Activated CD4-positive, alpha-beta T cell treated with anti-CD3 and anti-CD28 coated beads for 36 hours (primary cell): ENCODE measurements at regions not wholly inside any gene's neighbourhood (a gene's known extent, or its start where the extent isn't known, plus 50 kb on each side); places are given as distances from the start of the nearest gene placed in this dataset.

Experiments
- ATAC-seq: fragments of 200-7000 bp; cut with Tn5 transposase; one replicate; pipeline ENCODE4 v1.10.0; 2021; ENCODE audit warnings: mild to moderate bottlenecking, moderate library complexity
- CTCF ChIA-PET: fragments of 350-600 bp; sonication (Branson Sonifier 250); formaldehyde crosslinking; loops from one replicate; lab custom pipeline; 2021; ENCODE audit warnings: antibody characterized with exemption; lab: Charles Lee
- POLR2A ChIA-PET: fragments of 350-600 bp; sonication (Branson Sonifier 250); formaldehyde crosslinking; loops from one replicate; lab custom pipeline; 2021; ENCODE audit warnings: antibody characterized with exemption, inconsistent platforms; lab: Charles Lee
- DNase-seq: peaks from one replicate; pipeline ENCODE4 v3.0.0-alpha.2; 2020
- H3K27ac Mint-ChIP-seq: one replicate; pipeline ENCODE4 v1.8.0; 2021; ENCODE audit warnings: mixed read lengths
- H3K27me3 Mint-ChIP-seq: one replicate; pipeline ENCODE4 v1.8.0; 2021; ENCODE audit warnings: mixed read lengths
- H3K36me3 Mint-ChIP-seq: one replicate; pipeline ENCODE4 v1.8.0; 2021; ENCODE audit warnings: low read depth, mixed read lengths
- H3K4me1 Mint-ChIP-seq: one replicate; pipeline ENCODE4 v1.8.0; 2021; ENCODE audit warnings: mixed read lengths
- H3K4me3 Mint-ChIP-seq: one replicate; pipeline ENCODE4 v1.8.0; 2021; ENCODE audit warnings: mild to moderate bottlenecking, moderate library complexity, mixed read lengths
- H3K9me3 Mint-ChIP-seq: one replicate; pipeline ENCODE4 v1.8.0; 2021; ENCODE audit warnings: low read depth, mixed read lengths
- intact Hi-C, 2 experiments: fragments of 100-400 bp; cut with DNase I in 1 of 2; cut with micrococcal nuclease in 1 of 2; formaldehyde crosslinking; loops; one replicate each; pipeline versions ENCODE4 v1.14.2 to v1.15.1; 2022 to 2024; cut with DNase I, micrococcal nuclease

GRCh38 chr21:26388731-26389231 is 184.3 kb downstream of the CYYR1 start:
- Mint-ChIP-seq H3K27ac (no peak overlapping the region), H3K36me3 (no peaks in the 10 kb centered on the region), H3K4me3 (no peak overlapping the region), H3K27me3 (no peaks in the 10 kb centered on the region), H3K4me1 (peaks cover 6% of the 10 kb centered on the region), H3K9me3 (no peaks in the 10 kb centered on the region)
- ChIA-PET POLR2A (no interaction called here), CTCF (interaction anchor here (0.7 kb wide), 1 partner anchor 10 kb away, joined by 3 read pairs; no protein-coding TSS in a partner anchor)
- ATAC-seq (no peak), DNase-seq (no peak)
- intact Hi-C loops = no loop called here

- H3K27ac Mint-ChIP-seq = no peak overlapping the region
- intact Hi-C loops = no loop called here
- peaks cover 6% of the 10 kb centered on the region for H3K4me1 Mint-ChIP-seq
- CTCF ChIA-PET = no interaction called here
- H3K36me3 Mint-ChIP-seq = no peaks in the 10 kb centered on the region
- H3K27me3 Mint-ChIP-seq = peaks cover 2% of the 10 kb centered on the region
- no peaks in the 10 kb centered on the region for H3K9me3 Mint-ChIP-seq
- POLR2A ChIA-PET = no interaction called here
- ATAC-seq (no peak), DNase-seq (peak; percentile 18)
- H3K4me3 Mint-ChIP-seq = no peak overlapping the region
These were observed 187.4 kb downstream of the CYYR1 start for GRCh38 chr21:26385721-26386120.

- DNase-seq = no peak
- H3K4me1 Mint-ChIP-seq = no peaks in the 10 kb centered on the region
- CTCF ChIA-PET = interaction anchor here (0.8 kb wide), 1 partner anchor 10 kb away, joined by 3 read pairs; no protein-coding TSS in a partner anchor
- intact Hi-C loops = no loop called here
- no peaks in the 10 kb centered on the region for H3K9me3 Mint-ChIP-seq
- H3K4me3 Mint-ChIP-seq = no peak overlapping the region
- no peaks in the 10 kb centered on the region for H3K36me3 Mint-ChIP-seq
- POLR2A ChIA-PET = interaction anchor here (0.7 kb wide), 1 partner anchor 17 kb away, joined by 3 read pairs; no protein-coding TSS in a partner anchor
- ATAC-seq = peak; percentile 49
- no peak overlapping the region for H3K27ac Mint-ChIP-seq
- H3K27me3 Mint-ChIP-seq = peaks cover 2% of the 10 kb centered on the region
These were observed 193.5 kb downstream of the CYYR1 start for GRCh38 chr21:26379561-26379960.

- no peak overlapping the region for H3K4me3 Mint-ChIP-seq
- ChIA-PET CTCF (no interaction called here), POLR2A (no interaction called here)
- H3K4me1 Mint-ChIP-seq = no peaks in the 10 kb centered on the region
- H3K27ac Mint-ChIP-seq = no peak overlapping the region
- H3K36me3 Mint-ChIP-seq = no peaks in the 10 kb centered on the region
- no peaks in the 10 kb centered on the region for H3K27me3 Mint-ChIP-seq
- peaks cover 2% of the 10 kb centered on the region for H3K9me3 Mint-ChIP-seq
- intact Hi-C loops = no loop called here
- DNase-seq = no peak
- no peak for ATAC-seq
These were observed 195.9 kb downstream of the CYYR1 start for GRCh38 chr21:26377111-26377694.

GRCh38 chr21:26374817-26375216 is 198.3 kb downstream of the CYYR1 start:
- Mint-ChIP-seq H3K4me3 (no peak overlapping the region), H3K36me3 (no peaks in the 10 kb centered on the region), H3K27ac (no peak overlapping the region), H3K27me3 (no peaks in the 10 kb centered on the region), H3K9me3 (peaks cover 2% of the 10 kb centered on the region), H3K4me1 (no peaks in the 10 kb centered on the region)
- no peak for DNase-seq
- intact Hi-C loops = no loop called here
- ATAC-seq = no peak
- ChIA-PET CTCF (no interaction called here), POLR2A (no interaction called here)

- POLR2A ChIA-PET = no interaction called here
- ATAC-seq = no peak
- Mint-ChIP-seq H3K27me3 (no peaks in the 10 kb centered on the region), H3K4me3 (no peak overlapping the region), H3K27ac (no peak overlapping the region), H3K9me3 (peaks cover 2% of the 10 kb centered on the region), H3K36me3 (no peaks in the 10 kb centered on the region), H3K4me1 (no peaks in the 10 kb centered on the region)
- DNase-seq = no peak
- CTCF ChIA-PET = no interaction called here
- intact Hi-C loops = no loop called here
These were observed 198.2 kb upstream of the APP start for GRCh38 chr21:26368591-26369320.

- Mint-ChIP-seq H3K4me3 (no peak overlapping the region), H3K27ac (no peak overlapping the region), H3K9me3 (no peaks in the 10 kb centered on the region), H3K4me1 (no peaks in the 10 kb centered on the region), H3K36me3 (no peaks in the 10 kb centered on the region), H3K27me3 (no peaks in the 10 kb centered on the region)
- ChIA-PET POLR2A (no interaction called here), CTCF (no interaction called here)
- no peak for DNase-seq
- peak; percentile 23 for ATAC-seq
- intact Hi-C loops = no loop called here
These were observed 196.2 kb upstream of the APP start for GRCh38 chr21:26366781-26367180.

- Mint-ChIP-seq H3K36me3 (no peaks in the 10 kb centered on the region), H3K27me3 (no peaks in the 10 kb centered on the region), H3K4me1 (no peaks in the 10 kb centered on the region), H3K27ac (no peak overlapping the region), H3K9me3 (no peaks in the 10 kb centered on the region), H3K4me3 (no peak overlapping the region)
- ATAC-seq = no peak
- ChIA-PET POLR2A (no interaction called here), CTCF (no interaction called here)
- no peak for DNase-seq
- intact Hi-C loops = no loop called here
These were observed 195.3 kb upstream of the APP start for GRCh38 chr21:26365849-26366248.

GRCh38 chr21:26351661-26352060 is 181.1 kb upstream of the APP start:
- ChIA-PET CTCF (interaction anchor here (0.7 kb wide), 1 partner anchor 782 kb away, joined by 3 read pairs; no protein-coding TSS in a partner anchor), POLR2A (no interaction called here)

GRCh38 chr21:26332867-26333266 is 162.3 kb upstream of the APP start:
- Mint-ChIP-seq H3K4me3 (no peak overlapping the region), H3K9me3 (no peaks in the 10 kb centered on the region), H3K27ac (no peak overlapping the region), H3K4me1 (no peaks in the 10 kb centered on the region), H3K27me3 (peaks cover 5% of the 10 kb centered on the region), H3K36me3 (no peaks in the 10 kb centered on the region)
- intact Hi-C loops = no loop called here
- ATAC-seq (no peak), DNase-seq (no peak)
- ChIA-PET POLR2A (no interaction called here), CTCF (interaction anchor here (0.5 kb wide), 1 partner anchor 230 kb away, joined by 4 read pairs; no protein-coding TSS in a partner anchor)

More at GRCh38 chr21:26351661-26352060, 181.1 kb upstream of the APP start:
- H3K27ac Mint-ChIP-seq = no peak overlapping the region
- H3K36me3 Mint-ChIP-seq = no peaks in the 10 kb centered on the region
- no peak overlapping the region for H3K4me3 Mint-ChIP-seq
- H3K4me1 Mint-ChIP-seq = no peaks in the 10 kb centered on the region
- H3K9me3 Mint-ChIP-seq = peaks cover 4% of the 10 kb centered on the region
- intact Hi-C loops = no loop called here
- H3K27me3 Mint-ChIP-seq = peaks cover 4% of the 10 kb centered on the region
- ATAC-seq = no peak
- no peak for DNase-seq

GRCh38 chr21:26331205-26331980 is 160.8 kb upstream of the APP start:
- intact Hi-C loops = no loop called here
- no peaks in the 10 kb centered on the region for H3K4me1 Mint-ChIP-seq
- H3K27me3 Mint-ChIP-seq = peaks cover 5% of the 10 kb centered on the region
- H3K36me3 Mint-ChIP-seq = no peaks in the 10 kb centered on the region
- ATAC-seq (no peak), DNase-seq (no peak)
- no peak overlapping the region for H3K4me3 Mint-ChIP-seq
- ChIA-PET POLR2A (no interaction called here), CTCF (no interaction called here)
- H3K27ac Mint-ChIP-seq = no peak overlapping the region
- no peaks in the 10 kb centered on the region for H3K9me3 Mint-ChIP-seq
